Osteoblast (primary cell): ENCODE measurements at regions not wholly inside any gene's neighbourhood (a gene's known extent, or its start where the extent isn't known, plus 50 kb on each side); places are given as distances from the start of the nearest gene placed in this dataset.

Experiments
- DNase-seq: peaks from one replicate; pipeline ENCODE4 v3.0.0; 2011; ENCODE audit warnings: low spot score, mixed read lengths; ENCODE audit not compliant: insufficient read length; ENCODE audit errors: missing footprints
- H2AFZ ChIP-seq: 2 replicates; pipeline ENCODE4 v1.6.0; 2011; ENCODE audit warnings: mild to moderate bottlenecking, low read length
- H3K27ac ChIP-seq: 2 replicates; pipeline ENCODE4 v1.5.1; 2011; ENCODE audit warnings: mild to moderate bottlenecking, low read depth, low read length, moderate library complexity
- H3K27me3 ChIP-seq: 2 replicates; pipeline ENCODE4 v1.6.0; 2012; ENCODE audit warnings: mild to moderate bottlenecking, control low read depth, inconsistent platforms, low read length, moderate library complexity; ENCODE audit not compliant: insufficient read depth
- H3K36me3 ChIP-seq: 2 replicates; pipeline ENCODE4 v1.5.1; 2011; ENCODE audit warnings: mild to moderate bottlenecking, low read length, control low read depth, moderate library complexity; ENCODE audit not compliant: insufficient read depth
- H3K4me1 ChIP-seq: 2 replicates; pipeline ENCODE4 v1.5.1; 2011; ENCODE audit warnings: mild to moderate bottlenecking, low read length, control low read depth, moderate library complexity; ENCODE audit not compliant: insufficient read depth
- H3K4me2 ChIP-seq: 2 replicates; pipeline ENCODE4 v1.6.0; 2011; ENCODE audit warnings: mild to moderate bottlenecking, low read length; ENCODE audit not compliant: insufficient read depth
- H3K4me3 ChIP-seq: fragments of 200-600 bp; sonication (generic); 3 replicates; pipeline ENCODE4 v1.5.1; 2012; ENCODE audit warnings: mild to moderate bottlenecking, low read length, inconsistent platforms; ENCODE audit not compliant: insufficient read depth
- H3K79me2 ChIP-seq: 2 replicates; pipeline ENCODE4 v1.6.0; 2012; ENCODE audit warnings: mild to moderate bottlenecking, low read length, control low read depth, inconsistent platforms; ENCODE audit not compliant: insufficient read depth
- H3K9me3 ChIP-seq: 2 replicates; pipeline ENCODE4 v1.5.1; 2011; ENCODE audit warnings: low read depth, low read length, control low read depth
- H4K20me1 ChIP-seq: 2 replicates; pipeline ENCODE4 v1.6.0; 2012; ENCODE audit warnings: mild to moderate bottlenecking, low read length, control low read depth; ENCODE audit not compliant: insufficient read depth
- TF ChIP-seq, protein P1 (sequence below): IDR thresholded peaks from 2 replicates; pipeline ENCODE4 v1.5.1; 2011; ENCODE audit warnings: mild to moderate bottlenecking, low read depth, low read length, moderate library complexity; ENCODE audit errors: extremely low read depth

DNA sequence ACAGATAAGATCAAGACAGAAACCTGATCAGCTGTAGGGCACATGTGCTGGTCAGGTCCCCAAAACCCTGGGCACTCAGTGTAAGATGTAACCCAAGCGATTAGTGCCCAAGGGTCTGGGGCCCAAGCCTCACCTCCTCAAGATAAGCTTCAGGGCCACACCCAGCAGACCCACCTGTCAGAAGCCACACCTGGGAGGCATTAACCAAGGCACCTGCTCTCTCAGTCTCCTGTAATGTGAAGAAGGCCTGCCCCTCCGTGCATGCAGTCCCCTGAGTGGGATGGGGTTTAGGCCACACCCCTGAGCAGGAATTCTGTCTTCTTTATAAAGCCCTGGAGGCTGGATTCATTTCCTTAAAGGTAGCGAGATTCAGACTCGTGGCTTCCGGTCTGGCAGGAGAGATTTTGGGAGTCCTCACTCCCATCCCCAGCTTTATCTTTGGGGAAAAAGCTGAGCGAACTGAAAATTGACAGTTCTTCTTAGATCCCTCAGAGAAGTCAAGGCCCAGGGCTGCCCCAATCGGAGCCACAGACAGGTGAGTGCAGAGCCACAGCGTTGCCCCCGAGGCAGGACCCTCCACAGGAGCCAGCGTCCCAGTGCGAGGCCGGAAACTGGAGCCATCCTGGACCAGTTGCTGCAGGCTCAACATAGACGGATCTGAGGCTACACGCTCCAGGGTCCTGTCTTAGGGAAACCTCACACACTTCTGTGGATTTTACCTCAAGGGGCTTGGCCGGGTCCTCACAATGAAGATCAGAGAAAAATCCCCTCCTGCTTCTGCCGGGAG, 357.6 kb upstream of the IRX4 start:
- Histone ChIP-seq H3K4me1 (no peaks in the 10 kb centered on the region), H3K4me2 (no peak overlapping the region), H3K27me3 (no peaks in the 10 kb centered on the region), H4K20me1 (no peaks in the 10 kb centered on the region), H2AFZ (no peak overlapping the region), H3K36me3 (no peaks in the 10 kb centered on the region), H3K9me3 (peaks cover 3% of the 10 kb centered on the region), H3K27ac (no peak overlapping the region), H3K79me2 (no peaks in the 10 kb centered on the region), H3K4me3 (no peak overlapping the region)
- no peak for DNase-seq
- TF ChIP-seq, protein P1, sequence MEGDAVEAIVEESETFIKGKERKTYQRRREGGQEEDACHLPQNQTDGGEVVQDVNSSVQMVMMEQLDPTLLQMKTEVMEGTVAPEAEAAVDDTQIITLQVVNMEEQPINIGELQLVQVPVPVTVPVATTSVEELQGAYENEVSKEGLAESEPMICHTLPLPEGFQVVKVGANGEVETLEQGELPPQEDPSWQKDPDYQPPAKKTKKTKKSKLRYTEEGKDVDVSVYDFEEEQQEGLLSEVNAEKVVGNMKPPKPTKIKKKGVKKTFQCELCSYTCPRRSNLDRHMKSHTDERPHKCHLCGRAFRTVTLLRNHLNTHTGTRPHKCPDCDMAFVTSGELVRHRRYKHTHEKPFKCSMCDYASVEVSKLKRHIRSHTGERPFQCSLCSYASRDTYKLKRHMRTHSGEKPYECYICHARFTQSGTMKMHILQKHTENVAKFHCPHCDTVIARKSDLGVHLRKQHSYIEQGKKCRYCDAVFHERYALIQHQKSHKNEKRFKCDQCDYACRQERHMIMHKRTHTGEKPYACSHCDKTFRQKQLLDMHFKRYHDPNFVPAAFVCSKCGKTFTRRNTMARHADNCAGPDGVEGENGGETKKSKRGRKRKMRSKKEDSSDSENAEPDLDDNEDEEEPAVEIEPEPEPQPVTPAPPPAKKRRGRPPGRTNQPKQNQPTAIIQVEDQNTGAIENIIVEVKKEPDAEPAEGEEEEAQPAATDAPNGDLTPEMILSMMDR = no peak

DNA sequence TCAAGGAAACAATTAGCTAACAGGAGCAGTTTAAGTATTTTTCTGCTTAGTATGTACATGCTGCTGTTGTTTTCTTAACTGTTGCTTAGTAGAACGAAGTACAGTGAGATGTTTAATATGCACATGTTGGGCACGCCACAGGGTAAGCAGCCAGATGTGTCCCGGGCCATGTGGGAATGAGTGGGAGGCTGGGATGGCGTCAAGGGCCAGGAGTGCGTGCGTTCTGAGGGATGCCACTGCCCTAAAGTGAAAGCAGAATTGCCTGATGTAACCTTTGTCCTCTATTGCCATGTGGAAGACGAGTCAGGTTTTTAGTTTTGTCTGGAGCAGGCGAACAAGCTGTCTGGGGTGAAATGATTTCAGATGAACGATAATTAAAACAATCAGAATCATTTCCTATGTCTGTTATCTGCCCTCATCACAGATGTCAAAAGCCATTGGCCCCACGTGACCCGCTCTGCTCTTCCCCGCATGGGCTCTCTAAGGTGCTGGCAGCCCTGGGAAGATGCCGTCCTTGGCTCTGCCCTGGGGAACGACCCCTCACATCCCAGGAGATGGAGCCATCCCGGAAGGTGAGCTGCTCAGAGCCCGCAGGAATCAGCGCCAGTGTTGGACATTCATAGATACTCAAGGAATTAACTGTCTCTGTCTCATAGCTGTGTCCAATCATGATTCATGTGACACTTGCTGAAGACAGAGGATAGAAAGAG, 356.6 kb upstream of the IRX4 start:
- no peak for DNase-seq
- H3K79me2 ChIP-seq = no peaks in the 10 kb centered on the region
- no peaks in the 10 kb centered on the region for H3K4me1 ChIP-seq
- no peak overlapping the region for H2AFZ ChIP-seq
- no peak overlapping the region for H3K4me3 ChIP-seq
- no peaks in the 10 kb centered on the region for H3K27me3 ChIP-seq
- no peak overlapping the region for H3K4me2 ChIP-seq
- peaks cover 3% of the 10 kb centered on the region for H3K9me3 ChIP-seq
- H3K27ac ChIP-seq = no peak overlapping the region
- TF ChIP-seq, protein P1 = no peak
- no peaks in the 10 kb centered on the region for H4K20me1 ChIP-seq
- H3K36me3 ChIP-seq = no peaks in the 10 kb centered on the region

DNA sequence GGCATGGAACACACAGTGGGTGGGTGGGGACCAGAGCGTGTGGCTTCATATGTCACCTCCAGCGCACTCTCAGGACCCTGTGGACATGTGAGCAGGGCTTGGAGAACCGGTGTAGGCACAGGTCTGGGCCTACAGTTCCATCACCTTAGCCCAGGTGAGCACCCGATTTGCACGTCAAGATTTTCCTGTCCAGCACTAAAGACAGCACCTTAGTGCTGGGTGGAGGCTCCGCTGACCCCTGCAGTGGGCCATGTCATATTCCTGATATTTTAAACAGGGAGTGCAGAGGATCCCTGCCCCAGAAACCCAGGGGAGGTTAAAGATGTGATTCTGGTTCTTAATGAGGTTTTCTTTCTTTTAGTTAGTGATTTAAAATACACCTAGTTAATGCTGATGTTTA, 356.0 kb upstream of the IRX4 start:
- no peak for DNase-seq
- no peaks in the 10 kb centered on the region for H4K20me1 ChIP-seq
- no peaks in the 10 kb centered on the region for H3K36me3 ChIP-seq
- H3K4me3 ChIP-seq = no peak overlapping the region
- no peak overlapping the region for H2AFZ ChIP-seq
- TF ChIP-seq, protein P1 = no peak
- peaks cover 3% of the 10 kb centered on the region for H3K9me3 ChIP-seq
- no peaks in the 10 kb centered on the region for H3K27me3 ChIP-seq
- no peaks in the 10 kb centered on the region for H3K79me2 ChIP-seq
- H3K4me2 ChIP-seq = no peak overlapping the region
- no peak overlapping the region for H3K27ac ChIP-seq
- H3K4me1 ChIP-seq = no peaks in the 10 kb centered on the region

DNA sequence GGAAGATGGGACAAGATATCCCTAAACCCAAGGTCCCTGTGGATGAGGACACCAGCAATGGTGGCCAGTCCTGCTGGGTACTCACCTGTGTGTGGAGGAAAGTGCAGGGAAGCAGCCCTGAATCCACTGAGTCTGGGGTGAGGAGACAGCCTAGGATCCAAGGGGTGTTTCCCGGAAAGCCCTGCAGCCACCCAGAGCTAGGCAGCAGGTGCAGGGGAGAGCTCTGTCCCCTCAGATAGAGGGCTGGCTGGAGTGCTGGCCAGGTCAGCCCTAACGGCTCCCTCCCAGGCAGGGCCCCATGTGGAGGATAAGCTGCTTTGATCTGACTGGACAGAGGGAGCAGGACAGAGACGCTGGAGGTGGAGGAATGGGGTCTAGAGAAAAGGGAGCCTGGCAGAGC, 344.7 kb upstream of the IRX4 start:
- no peaks in the 10 kb centered on the region for H4K20me1 ChIP-seq
- H3K4me2 ChIP-seq = no peak overlapping the region
- no peak overlapping the region for H2AFZ ChIP-seq
- no peaks in the 10 kb centered on the region for H3K4me1 ChIP-seq
- H3K79me2 ChIP-seq = no peaks in the 10 kb centered on the region
- DNase-seq = no peak
- no peak overlapping the region for H3K27ac ChIP-seq
- H3K36me3 ChIP-seq = no peaks in the 10 kb centered on the region
- no peaks in the 10 kb centered on the region for H3K27me3 ChIP-seq
- no peaks in the 10 kb centered on the region for H3K9me3 ChIP-seq
- no peak overlapping the region for H3K4me3 ChIP-seq
- TF ChIP-seq, protein P1 = no peak
